K562 (cell line): ENCODE measurements at regions not wholly inside any gene's neighbourhood (a gene's known extent, or its start where the extent isn't known, plus 50 kb on each side); places are given as distances from the start of the nearest gene placed in this dataset.

Source experiments
- ATAC-seq: fragments of 200-7000 bp; cut with Tn5 transposase; 3 replicates; pipeline ENCODE4 v1.9.1; 2020; ENCODE audit warnings: moderate library complexity
- BruUV-seq: library from RNA; stranded (reverse); fragments of 400-500 nt; replicated peaks from 2 replicates; lab custom pipeline; 2021; lab: Mats Ljungman, UMichigan
- CTCF ChIA-PET: fragments of 300-600 bp; formaldehyde crosslinking; extraction: SDS; loops from one replicate; lab custom pipeline; 2021; ENCODE audit warnings: low intra/inter-chr PET ratio; lab: Yijun Ruan, JAX
- POLR2A ChIA-PET: fragments of 300-600, 350-650 bp; sonication (Branson Sonifier 250); formaldehyde crosslinking; extraction: SDS; loops from one replicate; lab custom pipeline; 2021; ENCODE audit warnings: antibody characterized with exemption, inconsistent platforms; lab: Yijun Ruan, JAX
- DNase-seq, 4 experiments: peaks; one replicate each; pipeline versions ENCODE4 v3.0.0 to v3.0.0-alpha.2; 2011 to 2018; ENCODE audit warnings: low spot score in 3 of 4, mixed read lengths in 3 of 4; ENCODE audit errors: extremely low read depth in 1 of 4
- FAIRE-seq: peaks from 2 replicates; lab custom pipeline; 2011; peaks lifted over from hg19 to GRCh38; lab: Jason Lieb, UNC
- H2AFZ ChIP-seq: 2 replicates; pipeline ENCODE4 v1.6.0; 2011; ENCODE audit warnings: low read depth, low read length, control low read depth, inconsistent platforms
- H3K27ac ChIP-seq: fragments of 200-600 bp; 3 replicates; pipeline ENCODE4 v1.8.0; 2011; ENCODE audit warnings: low read depth, mild to moderate bottlenecking, control low read depth, inconsistent platforms, low read length, moderate library complexity, mixed read lengths; ENCODE audit errors: extremely low read depth
- H3K27me3 ChIP-seq, 2 experiments: fragments of 300-600 bp in 1 of 2; 2 replicates in 1 of 2; 3 replicates in 1 of 2; pipeline versions ENCODE4 v1.6.0 to v1.8.0; 2011; ENCODE audit warnings: inconsistent platforms in 2 of 2, low read length in 2 of 2, mild to moderate bottlenecking in 1 of 2, mixed read lengths in 1 of 2, moderate library complexity in 1 of 2; ENCODE audit not compliant: control insufficient read depth in 2 of 2, insufficient read depth in 2 of 2
- H3K36me3 ChIP-seq: fragments of 300-600 bp; 3 replicates; pipeline ENCODE4 v1.8.0; 2011; ENCODE audit warnings: mild to moderate bottlenecking, low read length, inconsistent platforms; ENCODE audit not compliant: control insufficient read depth, insufficient read depth
- H3K4me1 ChIP-seq, 2 experiments: fragments of 200-600 bp in 1 of 2; replicated peaks in 1 of 2; 2 replicates in 1 of 2; 3 replicates in 1 of 2; pipeline versions ENCODE4 v1.5.1 to v1.8.0; 2011; ENCODE audit warnings: inconsistent platforms in 2 of 2, low read length in 2 of 2, mild to moderate bottlenecking in 1 of 2, mixed read lengths in 1 of 2, moderate library complexity in 1 of 2; ENCODE audit not compliant: control insufficient read depth in 2 of 2, insufficient read depth in 2 of 2
- H3K4me2 ChIP-seq: 2 replicates; pipeline ENCODE4 v1.6.1; 2011; ENCODE audit warnings: low read length, control low read depth, inconsistent platforms, mixed read lengths; ENCODE audit not compliant: insufficient read depth
- H3K4me3 ChIP-seq: fragments of 200-600 bp; sonication (generic), shearing (Covaris generic); 2 replicates; pipeline ENCODE4 v1.5.1; 2016; ENCODE audit warnings: control low read depth, inconsistent platforms
- H3K79me2 ChIP-seq: fragments of 200-600 bp; 3 replicates; pipeline ENCODE4 v1.8.0; 2011; ENCODE audit warnings: low read length, inconsistent platforms; ENCODE audit not compliant: control insufficient read depth, insufficient read depth
- H3K9ac ChIP-seq, 2 experiments: 2 replicates each; pipeline versions ENCODE4 v1.6.0 to v1.6.1; 2011; ENCODE audit warnings: low read depth in 2 of 2, low read length in 2 of 2, control low read depth in 1 of 2, inconsistent platforms in 1 of 2, mild to moderate bottlenecking in 1 of 2, mixed read lengths in 1 of 2; ENCODE audit not compliant: insufficient read depth in 1 of 2
- H3K9me1 ChIP-seq: one replicate; pipeline ENCODE4 v1.6.0; 2011; ENCODE audit warnings: inconsistent platforms, mild to moderate bottlenecking, low read length, moderate library complexity; ENCODE audit not compliant: control insufficient read depth, insufficient read depth
- H3K9me3 ChIP-seq: replicated peaks from 2 replicates; pipeline ENCODE4 v1.5.1; 2011; ENCODE audit warnings: low read depth, low read length, inconsistent platforms; ENCODE audit not compliant: control insufficient read depth, insufficient read depth
- H4K20me1 ChIP-seq: replicated peaks from 2 replicates; pipeline ENCODE4 v1.6.1; 2011; ENCODE audit warnings: low read length, inconsistent platforms, mixed read lengths; ENCODE audit not compliant: control insufficient read depth, insufficient read depth
- BACH1 ChIP-seq: fragments of 200-800 bp; sonication (Bioruptor generic); IDR thresholded peaks from 2 replicates; pipeline ENCODE4 v1.6.1; 2016; ENCODE audit warnings: missing genetic modification characterization, missing compliant biosample characterization
- CC2D1A ChIP-seq: fragments of 450-650 bp; IDR thresholded peaks from 2 replicates; pipeline ENCODE4 v1.6.1; 2017; ENCODE audit warnings: mild to moderate bottlenecking
- FOXA3 ChIP-seq, 2 experiments: fragments of 450-650 bp in 1 of 2; sonication (generic) in 1 of 2; formaldehyde crosslinking; IDR thresholded peaks in 1 of 2; conservative IDR thresholded peaks in 1 of 2; 2 replicates each; pipeline versions ENCODE4 v1.4.0 to v1.8.0; 2020 to 2022; ENCODE audit warnings: mild to moderate bottlenecking in 2 of 2, missing genetic modification reagents in 1 of 2
- RB1 ChIP-seq: fragments of 450-650 bp; IDR thresholded peaks from 2 replicates; pipeline ENCODE4 v1.6.1; 2017; ENCODE audit warnings: low read depth, mild to moderate bottlenecking
- ZNF57 ChIP-seq: fragments of 450-650 bp; formaldehyde crosslinking; IDR thresholded peaks from 2 replicates; pipeline ENCODE4 v1.4.0; 2020; ENCODE audit warnings: mild to moderate bottlenecking, moderate library complexity
- WGBS: fragments of 100-300 bp; shearing (Covaris generic); methylation state at CpG from one replicate; pipeline ENCODE4 v1.1.6; 2016; ENCODE audit warnings: low coverage, mixed read lengths; ENCODE audit not compliant: insufficient coverage; ENCODE audit errors: missing lambda C conversion rate; 5-methylcytosine and 5-hydroxymethylcytosine counted together
- in situ Hi-C: fragments of 300-500 bp; cut with MboI; formaldehyde crosslinking; loops from 4 replicates; pipeline ENCODE4 v1.15.0; 2018; ENCODE audit warnings: inconsistent platforms, mixed read lengths
- intact Hi-C: fragments of 100-400 bp; cut with micrococcal nuclease; formaldehyde crosslinking; loops from 2 replicates; pipeline ENCODE4 v1.14.2; 2022
- TF ChIP-seq, protein P1 (sequence below), 2 experiments: fragments of 450-650 bp in 1 of 2; IDR thresholded peaks; 2 replicates each; pipeline ENCODE4 v1.6.1; 2011 to 2017; ENCODE audit warnings: low read depth in 2 of 2, antibody characterized with exemption in 1 of 2, borderline replicate concordance in 1 of 2, low read length in 1 of 2, mild to moderate bottlenecking in 1 of 2, mixed read lengths in 1 of 2; ENCODE audit not compliant: control insufficient read depth in 1 of 2
- TF ChIP-seq, protein P2 (sequence below): sonication (generic); formaldehyde crosslinking; IDR thresholded peaks from 2 replicates; pipeline ENCODE4 v1.8.0; 2022; ENCODE audit warnings: mild to moderate bottlenecking, missing genetic modification reagents
- TF ChIP-seq, protein P3 (sequence below): fragments of 150-350 bp; IDR thresholded peaks from 2 replicates; pipeline ENCODE4 v1.6.1; 2014; ENCODE audit warnings: low read depth, mild to moderate bottlenecking, low read length, borderline replicate concordance
- TF ChIP-seq, protein P4 (sequence below): fragments of 450-650 bp; IDR thresholded peaks from 2 replicates; pipeline ENCODE4 v1.6.1; 2014; ENCODE audit warnings: low read depth, mild to moderate bottlenecking, moderate library complexity, borderline replicate concordance

DNA sequence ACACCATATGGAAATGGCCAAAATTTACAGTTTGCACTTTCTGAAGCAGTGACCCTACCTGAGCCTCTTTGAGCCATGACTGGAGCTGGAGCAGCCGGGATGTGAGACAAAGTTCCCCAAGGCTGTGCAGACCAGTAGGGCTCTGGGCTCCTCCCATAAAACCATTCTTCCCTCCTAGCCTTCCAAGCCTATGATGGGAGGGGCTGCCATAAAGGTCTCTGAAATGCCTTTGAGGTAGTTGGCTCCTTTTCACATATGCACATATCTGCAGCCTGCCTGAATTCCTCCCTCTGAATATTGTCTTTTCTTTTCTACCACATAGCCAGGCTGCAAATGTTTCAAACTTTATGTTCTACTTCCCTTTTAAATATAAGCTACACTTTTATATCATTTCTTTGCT is 516.6 kb upstream of the POM121L12 start (continued):
- TF ChIP-seq, protein P1, sequence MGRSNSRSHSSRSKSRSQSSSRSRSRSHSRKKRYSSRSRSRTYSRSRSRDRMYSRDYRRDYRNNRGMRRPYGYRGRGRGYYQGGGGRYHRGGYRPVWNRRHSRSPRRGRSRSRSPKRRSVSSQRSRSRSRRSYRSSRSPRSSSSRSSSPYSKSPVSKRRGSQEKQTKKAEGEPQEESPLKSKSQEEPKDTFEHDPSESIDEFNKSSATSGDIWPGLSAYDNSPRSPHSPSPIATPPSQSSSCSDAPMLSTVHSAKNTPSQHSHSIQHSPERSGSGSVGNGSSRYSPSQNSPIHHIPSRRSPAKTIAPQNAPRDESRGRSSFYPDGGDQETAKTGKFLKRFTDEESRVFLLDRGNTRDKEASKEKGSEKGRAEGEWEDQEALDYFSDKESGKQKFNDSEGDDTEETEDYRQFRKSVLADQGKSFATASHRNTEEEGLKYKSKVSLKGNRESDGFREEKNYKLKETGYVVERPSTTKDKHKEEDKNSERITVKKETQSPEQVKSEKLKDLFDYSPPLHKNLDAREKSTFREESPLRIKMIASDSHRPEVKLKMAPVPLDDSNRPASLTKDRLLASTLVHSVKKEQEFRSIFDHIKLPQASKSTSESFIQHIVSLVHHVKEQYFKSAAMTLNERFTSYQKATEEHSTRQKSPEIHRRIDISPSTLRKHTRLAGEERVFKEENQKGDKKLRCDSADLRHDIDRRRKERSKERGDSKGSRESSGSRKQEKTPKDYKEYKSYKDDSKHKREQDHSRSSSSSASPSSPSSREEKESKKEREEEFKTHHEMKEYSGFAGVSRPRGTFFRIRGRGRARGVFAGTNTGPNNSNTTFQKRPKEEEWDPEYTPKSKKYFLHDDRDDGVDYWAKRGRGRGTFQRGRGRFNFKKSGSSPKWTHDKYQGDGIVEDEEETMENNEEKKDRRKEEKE (IDR thresholded peaks at IDR 0.05; ENCODE audit: borderline replicate concordance in 1 of 2, control insufficient read depth in 1 of 2, low read depth in 2 of 2, low read length in 1 of 2), result no peak
- no peak for TF ChIP-seq FOXA3 (CRISPR knock-in tag; conservative IDR thresholded peaks at IDR 0.05 in 1 of 2, IDR thresholded peaks at IDR 0.05 in 1 of 2)
- TF ChIP-seq, all 486 proteins: peak for 0

DNA sequence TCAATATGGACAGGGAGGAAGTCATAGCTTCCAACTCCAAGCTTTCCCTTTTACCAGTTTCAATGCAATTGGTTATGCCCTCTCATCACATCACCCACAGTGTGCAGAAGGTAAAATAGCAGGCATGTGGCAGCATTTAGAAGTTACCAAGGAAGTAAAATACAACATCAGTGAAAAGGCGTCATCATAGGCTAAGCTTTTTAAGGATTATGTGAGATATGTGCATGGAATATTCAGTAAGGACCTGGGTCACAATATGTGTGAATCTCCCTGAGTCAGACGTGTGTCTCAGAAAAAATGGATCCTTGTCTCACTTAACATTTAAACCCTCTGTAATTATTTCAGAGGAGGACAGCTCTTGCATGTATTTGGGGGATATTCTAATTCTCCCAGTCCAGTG is 522.8 kb upstream of the POM121L12 start:
- ChIA-PET POLR2A (no interaction called here), CTCF (no interaction called here)
- ATAC-seq (no peak), DNase-seq (no peak), FAIRE-seq (no peak)
- in situ Hi-C loops, result no loop called here
- 0% methylated on average over 2 of the region's 2 CpGs for WGBS
- Histone ChIP-seq H3K36me3 (no peaks in the 10 kb centered on the region), H3K9ac (no peak overlapping the region), H3K79me2 (no peaks in the 10 kb centered on the region), H3K4me2 (no peak overlapping the region), H3K27me3 (no peaks in the 10 kb centered on the region), H2AFZ (no peak overlapping the region), H3K4me1 (no peaks in the 10 kb centered on the region), H4K20me1 (no peaks in the 10 kb centered on the region), H3K27ac (no peak overlapping the region), H3K9me3 (no peaks in the 10 kb centered on the region; the same call in 1 of the 2 replicates), H3K9me1 (no peaks in the 10 kb centered on the region), H3K4me3 (no peak overlapping the region)
- intact Hi-C loops, result no loop called here
- no TSS peak for BruUV-seq
- TF ChIP-seq CC2D1A (no peak), ZNF57 (no peak), BACH1 (tag) (no peak), RB1 (no peak)
- TF ChIP-seq, protein P2, sequence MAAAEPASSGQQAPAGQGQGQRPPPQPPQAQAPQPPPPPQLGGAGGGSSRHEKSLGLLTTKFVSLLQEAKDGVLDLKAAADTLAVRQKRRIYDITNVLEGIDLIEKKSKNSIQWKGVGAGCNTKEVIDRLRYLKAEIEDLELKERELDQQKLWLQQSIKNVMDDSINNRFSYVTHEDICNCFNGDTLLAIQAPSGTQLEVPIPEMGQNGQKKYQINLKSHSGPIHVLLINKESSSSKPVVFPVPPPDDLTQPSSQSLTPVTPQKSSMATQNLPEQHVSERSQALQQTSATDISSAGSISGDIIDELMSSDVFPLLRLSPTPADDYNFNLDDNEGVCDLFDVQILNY (CRISPR knock-in tag), result no peak
- TF ChIP-seq, protein P3, sequence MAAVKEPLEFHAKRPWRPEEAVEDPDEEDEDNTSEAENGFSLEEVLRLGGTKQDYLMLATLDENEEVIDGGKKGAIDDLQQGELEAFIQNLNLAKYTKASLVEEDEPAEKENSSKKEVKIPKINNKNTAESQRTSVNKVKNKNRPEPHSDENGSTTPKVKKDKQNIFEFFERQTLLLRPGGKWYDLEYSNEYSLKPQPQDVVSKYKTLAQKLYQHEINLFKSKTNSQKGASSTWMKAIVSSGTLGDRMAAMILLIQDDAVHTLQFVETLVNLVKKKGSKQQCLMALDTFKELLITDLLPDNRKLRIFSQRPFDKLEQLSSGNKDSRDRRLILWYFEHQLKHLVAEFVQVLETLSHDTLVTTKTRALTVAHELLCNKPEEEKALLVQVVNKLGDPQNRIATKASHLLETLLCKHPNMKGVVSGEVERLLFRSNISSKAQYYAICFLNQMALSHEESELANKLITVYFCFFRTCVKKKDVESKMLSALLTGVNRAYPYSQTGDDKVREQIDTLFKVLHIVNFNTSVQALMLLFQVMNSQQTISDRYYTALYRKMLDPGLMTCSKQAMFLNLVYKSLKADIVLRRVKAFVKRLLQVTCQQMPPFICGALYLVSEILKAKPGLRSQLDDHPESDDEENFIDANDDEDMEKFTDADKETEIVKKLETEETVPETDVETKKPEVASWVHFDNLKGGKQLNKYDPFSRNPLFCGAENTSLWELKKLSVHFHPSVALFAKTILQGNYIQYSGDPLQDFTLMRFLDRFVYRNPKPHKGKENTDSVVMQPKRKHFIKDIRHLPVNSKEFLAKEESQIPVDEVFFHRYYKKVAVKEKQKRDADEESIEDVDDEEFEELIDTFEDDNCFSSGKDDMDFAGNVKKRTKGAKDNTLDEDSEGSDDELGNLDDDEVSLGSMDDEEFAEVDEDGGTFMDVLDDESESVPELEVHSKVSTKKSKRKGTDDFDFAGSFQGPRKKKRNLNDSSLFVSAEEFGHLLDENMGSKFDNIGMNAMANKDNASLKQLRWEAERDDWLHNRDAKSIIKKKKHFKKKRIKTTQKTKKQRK, result no peak
- TF ChIP-seq, protein P4, sequence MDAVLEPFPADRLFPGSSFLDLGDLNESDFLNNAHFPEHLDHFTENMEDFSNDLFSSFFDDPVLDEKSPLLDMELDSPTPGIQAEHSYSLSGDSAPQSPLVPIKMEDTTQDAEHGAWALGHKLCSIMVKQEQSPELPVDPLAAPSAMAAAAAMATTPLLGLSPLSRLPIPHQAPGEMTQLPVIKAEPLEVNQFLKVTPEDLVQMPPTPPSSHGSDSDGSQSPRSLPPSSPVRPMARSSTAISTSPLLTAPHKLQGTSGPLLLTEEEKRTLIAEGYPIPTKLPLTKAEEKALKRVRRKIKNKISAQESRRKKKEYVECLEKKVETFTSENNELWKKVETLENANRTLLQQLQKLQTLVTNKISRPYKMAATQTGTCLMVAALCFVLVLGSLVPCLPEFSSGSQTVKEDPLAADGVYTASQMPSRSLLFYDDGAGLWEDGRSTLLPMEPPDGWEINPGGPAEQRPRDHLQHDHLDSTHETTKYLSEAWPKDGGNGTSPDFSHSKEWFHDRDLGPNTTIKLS, result no peak
